GM12878 (cell line): ENCODE measurements at regions not wholly inside any gene's neighbourhood (a gene's known extent, or its start where the extent isn't known, plus 50 kb on each side); places are given as distances from the start of the nearest gene placed in this dataset.

Experiments used
- CHD2 ChIP-seq: IDR thresholded peaks from 2 replicates; pipeline ENCODE4 v1.6.1; 2011; ENCODE audit warnings: low read depth, low read length, improper control_type of control experiment, borderline replicate concordance
- FOS ChIP-seq: IDR thresholded peaks from 3 replicates; pipeline ENCODE4 v1.6.1; 2011; ENCODE audit warnings: borderline replicate concordance; ENCODE audit not compliant: insufficient read length; ENCODE audit errors: extremely low read depth
- HDAC6 ChIP-seq: fragments of 200-600 bp; sonication (generic); IDR thresholded peaks from one replicate; pipeline ENCODE4 v1.8.0; 2017; ENCODE audit warnings: antibody characterized with exemption; ENCODE audit not compliant: unreplicated experiment
- HDGF ChIP-seq: fragments of 450-650 bp; IDR thresholded peaks from 2 replicates; pipeline ENCODE4 v1.6.1; 2016; ENCODE audit warnings: antibody characterized with exemption
- MTA3 ChIP-seq: IDR thresholded peaks from 2 replicates; pipeline ENCODE4 v1.6.1; 2012; ENCODE audit warnings: low read length, inconsistent platforms, borderline replicate concordance
- POLR2AphosphoS2 ChIP-seq: IDR thresholded peaks from 2 replicates; pipeline ENCODE4 v1.6.1; 2011; ENCODE audit warnings: low read depth, mild to moderate bottlenecking, low read length, improper control_type of control experiment, moderate library complexity
- RAD51 ChIP-seq: fragments of 450-650 bp; IDR thresholded peaks from 2 replicates; pipeline ENCODE4 v1.6.1; 2016; ENCODE audit warnings: moderate library complexity, mild to moderate bottlenecking, inconsistent platforms
- RB1 ChIP-seq: fragments of 450-650 bp; formaldehyde crosslinking; IDR thresholded peaks from 2 replicates; pipeline ENCODE4 v1.6.1; 2017; ENCODE audit warnings: mild to moderate bottlenecking, borderline replicate concordance
- SP1 ChIP-seq: IDR thresholded peaks from one replicate; pipeline ENCODE4 v1.6.1; 2011; ENCODE audit warnings: low read depth, low read length
- SUZ12 ChIP-seq: fragments of 200-600 bp; sonication (generic); IDR thresholded peaks from one replicate; pipeline ENCODE4 v1.6.1; 2018; ENCODE audit warnings: antibody characterized with exemption, mild to moderate bottlenecking; ENCODE audit not compliant: unreplicated experiment
- TAF1 ChIP-seq: IDR thresholded peaks from 2 replicates; pipeline ENCODE4 v1.6.1; 2011; ENCODE audit warnings: mild to moderate bottlenecking, low read depth, low read length, borderline replicate concordance
- ZNF24 ChIP-seq: fragments of 450-650 bp; IDR thresholded peaks from 2 replicates; pipeline ENCODE4 v1.6.1; 2017; ENCODE audit warnings: antibody characterized with exemption, mild to moderate bottlenecking
- ZNF384 ChIP-seq: IDR thresholded peaks from 2 replicates; pipeline ENCODE4 v1.6.1; 2012; ENCODE audit warnings: low read depth, mild to moderate bottlenecking, low read length, improper control_type of control experiment, borderline replicate concordance
- TF ChIP-seq, protein P1 (sequence below): IDR thresholded peaks from 2 replicates; pipeline ENCODE4 v1.6.1; 2012; ENCODE audit warnings: low read length, inconsistent platforms
- TF ChIP-seq, protein P2 (sequence below): fragments of 450-650 bp; IDR thresholded peaks from 2 replicates; pipeline ENCODE4 v1.6.1; 2014; ENCODE audit warnings: mild to moderate bottlenecking
- TF ChIP-seq, protein P3 (sequence below): IDR thresholded peaks from 2 replicates; pipeline ENCODE4 v1.6.1; 2011; ENCODE audit warnings: borderline replicate concordance, low read depth, mild to moderate bottlenecking, moderate library complexity, mixed read lengths, low read length; ENCODE audit not compliant: insufficient read depth; ENCODE audit errors: extremely low read length
- TF ChIP-seq, protein P4 (sequence below): IDR thresholded peaks from 2 replicates; pipeline ENCODE4 v1.6.1; 2012; ENCODE audit warnings: low read depth, low read length, improper control_type of control experiment
- TF ChIP-seq, protein P5 (sequence below): IDR thresholded peaks from 2 replicates; pipeline ENCODE4 v1.6.1; 2011; ENCODE audit warnings: low read depth, mild to moderate bottlenecking, low read length, moderate library complexity, borderline replicate concordance; ENCODE audit errors: extremely low read depth
- TF ChIP-seq, protein P6 (sequence below): IDR thresholded peaks from 2 replicates; pipeline ENCODE4 v1.6.1; 2012; ENCODE audit warnings: low read depth, low read length, improper control_type of control experiment
- TF ChIP-seq, protein P7 (sequence below): IDR thresholded peaks from 2 replicates; pipeline ENCODE4 v1.6.1; 2011; ENCODE audit warnings: low read depth, low read length, improper control_type of control experiment, borderline replicate concordance
- TF ChIP-seq, protein P8 (sequence below): fragments of 450-650 bp; IDR thresholded peaks from 2 replicates; pipeline ENCODE4 v1.6.1; 2016; ENCODE audit warnings: mild to moderate bottlenecking

DNA sequence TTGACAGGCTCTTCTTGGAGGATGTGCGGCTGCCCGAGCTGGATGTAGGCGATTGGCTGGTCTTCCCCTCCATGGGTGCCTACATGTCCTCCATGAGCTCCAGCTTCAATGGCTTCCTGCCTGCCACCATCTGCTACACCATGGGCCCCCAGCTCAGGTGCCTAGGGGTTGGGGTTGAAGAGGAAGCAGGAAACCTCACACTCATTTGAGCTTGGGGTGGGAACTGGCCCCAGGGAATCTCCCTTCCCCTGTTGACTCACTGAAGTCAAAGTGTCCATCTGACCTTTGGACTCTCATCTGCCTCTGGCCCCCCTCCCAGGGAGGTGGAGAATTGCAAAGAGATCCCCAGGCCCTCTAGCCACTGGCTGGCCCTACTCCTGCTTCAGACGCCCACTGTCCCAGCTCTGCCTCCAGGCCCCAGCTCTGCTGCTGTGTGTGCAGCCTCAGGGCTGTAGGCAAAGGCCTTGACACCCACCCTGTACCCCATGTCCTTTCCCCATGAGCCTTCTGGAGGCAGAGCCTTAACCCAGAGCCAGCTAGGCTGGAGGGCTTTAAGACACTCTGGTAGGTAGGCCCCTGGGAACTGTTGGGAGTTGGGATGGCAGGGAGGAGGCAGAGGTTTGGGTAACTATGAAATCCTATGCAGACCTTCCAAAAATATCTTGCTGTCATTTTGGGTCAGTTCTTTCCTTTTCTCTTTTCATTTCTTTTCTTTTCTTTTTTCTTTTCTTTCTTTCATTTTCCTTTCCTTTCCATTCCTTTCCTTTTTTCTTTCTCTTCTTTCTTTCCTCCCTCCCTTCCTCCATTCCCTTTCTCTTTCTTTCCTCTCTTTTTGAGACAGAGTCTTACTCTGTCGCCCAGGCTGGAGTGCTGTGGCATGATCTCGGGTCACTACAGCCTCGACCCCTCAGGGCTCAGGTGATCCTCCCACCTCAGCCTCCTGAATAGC is 66.9 kb upstream of the TINAGL1 start (continued):
- TF ChIP-seq, protein P1, sequence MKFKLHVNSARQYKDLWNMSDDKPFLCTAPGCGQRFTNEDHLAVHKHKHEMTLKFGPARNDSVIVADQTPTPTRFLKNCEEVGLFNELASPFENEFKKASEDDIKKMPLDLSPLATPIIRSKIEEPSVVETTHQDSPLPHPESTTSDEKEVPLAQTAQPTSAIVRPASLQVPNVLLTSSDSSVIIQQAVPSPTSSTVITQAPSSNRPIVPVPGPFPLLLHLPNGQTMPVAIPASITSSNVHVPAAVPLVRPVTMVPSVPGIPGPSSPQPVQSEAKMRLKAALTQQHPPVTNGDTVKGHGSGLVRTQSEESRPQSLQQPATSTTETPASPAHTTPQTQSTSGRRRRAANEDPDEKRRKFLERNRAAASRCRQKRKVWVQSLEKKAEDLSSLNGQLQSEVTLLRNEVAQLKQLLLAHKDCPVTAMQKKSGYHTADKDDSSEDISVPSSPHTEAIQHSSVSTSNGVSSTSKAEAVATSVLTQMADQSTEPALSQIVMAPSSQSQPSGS = no peak
- TF ChIP-seq RB1 (no peak), ZNF384 (no peak), HDAC6 (no peak), POLR2AphosphoS2 (peak; percentile 42; the same call in 1 of the 2 replicates), SP1 (peak; percentile 36), CHD2 (peak; percentile 61; the same call in 1 of the 2 replicates), RAD51 (no peak), MTA3 (no peak), TAF1 (no peak), SUZ12 (no peak), FOS (no peak), ZNF24 (peak; percentile 76), HDGF (peak; percentile 75)
- TF ChIP-seq, protein P2, sequence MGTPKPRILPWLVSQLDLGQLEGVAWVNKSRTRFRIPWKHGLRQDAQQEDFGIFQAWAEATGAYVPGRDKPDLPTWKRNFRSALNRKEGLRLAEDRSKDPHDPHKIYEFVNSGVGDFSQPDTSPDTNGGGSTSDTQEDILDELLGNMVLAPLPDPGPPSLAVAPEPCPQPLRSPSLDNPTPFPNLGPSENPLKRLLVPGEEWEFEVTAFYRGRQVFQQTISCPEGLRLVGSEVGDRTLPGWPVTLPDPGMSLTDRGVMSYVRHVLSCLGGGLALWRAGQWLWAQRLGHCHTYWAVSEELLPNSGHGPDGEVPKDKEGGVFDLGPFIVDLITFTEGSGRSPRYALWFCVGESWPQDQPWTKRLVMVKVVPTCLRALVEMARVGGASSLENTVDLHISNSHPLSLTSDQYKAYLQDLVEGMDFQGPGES = no peak
- TF ChIP-seq, protein P3, sequence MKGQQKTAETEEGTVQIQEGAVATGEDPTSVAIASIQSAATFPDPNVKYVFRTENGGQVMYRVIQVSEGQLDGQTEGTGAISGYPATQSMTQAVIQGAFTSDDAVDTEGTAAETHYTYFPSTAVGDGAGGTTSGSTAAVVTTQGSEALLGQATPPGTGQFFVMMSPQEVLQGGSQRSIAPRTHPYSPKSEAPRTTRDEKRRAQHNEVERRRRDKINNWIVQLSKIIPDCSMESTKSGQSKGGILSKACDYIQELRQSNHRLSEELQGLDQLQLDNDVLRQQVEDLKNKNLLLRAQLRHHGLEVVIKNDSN = no peak
- TF ChIP-seq, protein P4, sequence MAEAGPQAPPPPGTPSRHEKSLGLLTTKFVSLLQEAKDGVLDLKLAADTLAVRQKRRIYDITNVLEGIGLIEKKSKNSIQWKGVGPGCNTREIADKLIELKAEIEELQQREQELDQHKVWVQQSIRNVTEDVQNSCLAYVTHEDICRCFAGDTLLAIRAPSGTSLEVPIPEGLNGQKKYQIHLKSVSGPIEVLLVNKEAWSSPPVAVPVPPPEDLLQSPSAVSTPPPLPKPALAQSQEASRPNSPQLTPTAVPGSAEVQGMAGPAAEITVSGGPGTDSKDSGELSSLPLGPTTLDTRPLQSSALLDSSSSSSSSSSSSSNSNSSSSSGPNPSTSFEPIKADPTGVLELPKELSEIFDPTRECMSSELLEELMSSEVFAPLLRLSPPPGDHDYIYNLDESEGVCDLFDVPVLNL = no peak
- TF ChIP-seq, protein P5, sequence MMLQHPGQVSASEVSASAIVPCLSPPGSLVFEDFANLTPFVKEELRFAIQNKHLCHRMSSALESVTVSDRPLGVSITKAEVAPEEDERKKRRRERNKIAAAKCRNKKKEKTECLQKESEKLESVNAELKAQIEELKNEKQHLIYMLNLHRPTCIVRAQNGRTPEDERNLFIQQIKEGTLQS = no peak
- TF ChIP-seq, protein P6, sequence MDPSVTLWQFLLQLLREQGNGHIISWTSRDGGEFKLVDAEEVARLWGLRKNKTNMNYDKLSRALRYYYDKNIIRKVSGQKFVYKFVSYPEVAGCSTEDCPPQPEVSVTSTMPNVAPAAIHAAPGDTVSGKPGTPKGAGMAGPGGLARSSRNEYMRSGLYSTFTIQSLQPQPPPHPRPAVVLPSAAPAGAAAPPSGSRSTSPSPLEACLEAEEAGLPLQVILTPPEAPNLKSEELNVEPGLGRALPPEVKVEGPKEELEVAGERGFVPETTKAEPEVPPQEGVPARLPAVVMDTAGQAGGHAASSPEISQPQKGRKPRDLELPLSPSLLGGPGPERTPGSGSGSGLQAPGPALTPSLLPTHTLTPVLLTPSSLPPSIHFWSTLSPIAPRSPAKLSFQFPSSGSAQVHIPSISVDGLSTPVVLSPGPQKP = no peak
- TF ChIP-seq, protein P7, sequence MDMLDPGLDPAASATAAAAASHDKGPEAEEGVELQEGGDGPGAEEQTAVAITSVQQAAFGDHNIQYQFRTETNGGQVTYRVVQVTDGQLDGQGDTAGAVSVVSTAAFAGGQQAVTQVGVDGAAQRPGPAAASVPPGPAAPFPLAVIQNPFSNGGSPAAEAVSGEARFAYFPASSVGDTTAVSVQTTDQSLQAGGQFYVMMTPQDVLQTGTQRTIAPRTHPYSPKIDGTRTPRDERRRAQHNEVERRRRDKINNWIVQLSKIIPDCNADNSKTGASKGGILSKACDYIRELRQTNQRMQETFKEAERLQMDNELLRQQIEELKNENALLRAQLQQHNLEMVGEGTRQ = no peak
- TF ChIP-seq, protein P8, sequence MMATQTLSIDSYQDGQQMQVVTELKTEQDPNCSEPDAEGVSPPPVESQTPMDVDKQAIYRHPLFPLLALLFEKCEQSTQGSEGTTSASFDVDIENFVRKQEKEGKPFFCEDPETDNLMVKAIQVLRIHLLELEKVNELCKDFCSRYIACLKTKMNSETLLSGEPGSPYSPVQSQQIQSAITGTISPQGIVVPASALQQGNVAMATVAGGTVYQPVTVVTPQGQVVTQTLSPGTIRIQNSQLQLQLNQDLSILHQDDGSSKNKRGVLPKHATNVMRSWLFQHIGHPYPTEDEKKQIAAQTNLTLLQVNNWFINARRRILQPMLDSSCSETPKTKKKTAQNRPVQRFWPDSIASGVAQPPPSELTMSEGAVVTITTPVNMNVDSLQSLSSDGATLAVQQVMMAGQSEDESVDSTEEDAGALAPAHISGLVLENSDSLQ = no peak
